Activated naive CD8-positive, alpha-beta T cell treated with anti-CD3 and anti-CD28 coated beads, Interleukin-2, amount 50 U/mL, for 24 hours (primary cell): ENCODE measurements at regions not wholly inside any gene's neighbourhood (a gene's known extent, or its start where the extent isn't known, plus 50 kb on each side); places are given as distances from the start of the nearest gene placed in this dataset.

Experiments used
- ATAC-seq: fragments of 150-1000 bp; cut with Tn5 transposase; one replicate; pipeline ENCODE4 v1.10.0; 2021
- DNase-seq: peaks from one replicate; pipeline ENCODE4 v3.0.0; 2021
- H3K27ac Mint-ChIP-seq: one replicate; pipeline ENCODE4 v1.8.0; 2021; ENCODE audit warnings: mild to moderate bottlenecking, mixed read lengths
- H3K27me3 Mint-ChIP-seq: one replicate; pipeline ENCODE4 v1.8.0; 2021; ENCODE audit warnings: mixed read lengths
- H3K36me3 Mint-ChIP-seq: one replicate; pipeline ENCODE4 v1.8.0; 2021; ENCODE audit warnings: low read depth, mixed read lengths
- H3K4me1 Mint-ChIP-seq: one replicate; pipeline ENCODE4 v1.8.0; 2021; ENCODE audit warnings: mixed read lengths
- H3K4me3 Mint-ChIP-seq: one replicate; pipeline ENCODE4 v1.8.0; 2021; ENCODE audit warnings: mild to moderate bottlenecking, moderate library complexity, mixed read lengths
- H3K9me3 Mint-ChIP-seq: one replicate; pipeline ENCODE4 v1.8.0; 2021; ENCODE audit warnings: mixed read lengths

DNA sequence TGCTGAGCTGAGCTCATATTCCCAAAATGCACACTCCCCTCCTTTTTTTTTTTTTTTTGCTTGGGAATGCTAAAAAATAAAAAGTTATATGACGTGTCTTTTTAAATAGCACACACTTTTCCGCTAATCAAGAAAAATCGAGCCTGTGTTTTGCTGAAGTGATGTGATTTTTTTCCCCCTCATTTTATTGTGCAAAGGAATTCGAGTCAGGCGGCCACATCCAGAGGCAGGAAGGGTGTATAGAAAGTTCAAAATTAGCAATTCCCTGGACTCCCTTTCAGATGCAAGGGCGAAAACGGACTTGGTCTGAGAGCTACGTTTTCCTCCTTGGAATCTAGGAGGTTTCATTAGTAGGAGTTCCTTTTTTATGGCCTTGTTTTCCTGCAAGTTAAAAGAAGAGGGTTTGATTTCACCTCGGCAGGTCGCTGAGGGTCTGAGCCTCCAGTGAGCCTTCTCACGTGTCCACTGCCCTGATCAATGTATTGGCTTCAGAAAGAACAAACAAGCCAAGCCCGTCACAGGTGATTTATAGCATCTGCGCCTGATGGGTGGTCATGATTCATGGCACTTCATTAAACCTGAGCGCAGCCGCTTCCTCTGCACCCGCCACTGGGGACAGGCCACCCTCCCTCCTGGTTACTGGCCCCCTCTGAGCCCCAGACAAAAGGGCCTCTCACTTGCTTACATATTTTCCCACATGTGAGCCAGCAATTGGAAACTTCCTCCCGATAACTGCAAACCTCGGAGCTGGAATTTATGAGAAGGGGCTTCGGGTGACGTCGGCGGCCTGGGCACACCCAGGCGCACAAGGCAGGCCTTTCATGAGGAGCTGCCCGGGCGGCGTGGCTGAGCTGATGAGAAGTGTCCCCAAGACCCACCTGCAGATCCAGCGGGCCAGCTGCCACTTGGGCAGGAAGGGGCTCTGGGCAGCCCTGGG is 64.4 kb upstream of the LINC01488 start:
- no peak overlapping the region for H3K27ac Mint-ChIP-seq
- H3K27me3 Mint-ChIP-seq, result no peaks in the 10 kb centered on the region
- H3K9me3 Mint-ChIP-seq, result peaks cover 4% of the 10 kb centered on the region
- ATAC-seq, result no peak
- no peak overlapping the region for H3K4me3 Mint-ChIP-seq
- no peak for DNase-seq
- no peaks in the 10 kb centered on the region for H3K4me1 Mint-ChIP-seq
- H3K36me3 Mint-ChIP-seq, result no peaks in the 10 kb centered on the region

DNA sequence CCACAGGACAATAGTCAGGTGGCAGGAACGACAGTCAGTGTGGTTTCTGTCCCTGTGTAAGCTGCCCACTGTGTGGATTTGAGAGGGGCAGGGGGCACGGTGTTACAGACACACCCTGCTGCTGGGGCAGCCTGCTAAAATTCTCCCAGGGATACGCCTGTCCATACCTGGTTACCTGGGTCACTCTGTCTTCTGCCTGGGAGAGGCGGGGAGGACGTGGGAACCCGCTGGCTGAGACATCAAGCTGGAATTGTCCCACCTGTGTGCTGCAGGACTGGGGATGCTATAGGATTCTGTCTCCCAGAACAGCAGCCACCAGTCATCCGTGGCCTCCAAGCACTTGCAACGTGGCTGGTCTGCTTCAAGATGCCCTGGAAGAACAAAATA is 63.8 kb upstream of the LINC01488 start:
- ATAC-seq (no peak), DNase-seq (no peak)
- Mint-ChIP-seq H3K9me3 (peaks cover 4% of the 10 kb centered on the region), H3K4me1 (no peaks in the 10 kb centered on the region), H3K36me3 (no peaks in the 10 kb centered on the region), H3K27me3 (no peaks in the 10 kb centered on the region), H3K27ac (no peak overlapping the region), H3K4me3 (no peak overlapping the region)

DNA sequence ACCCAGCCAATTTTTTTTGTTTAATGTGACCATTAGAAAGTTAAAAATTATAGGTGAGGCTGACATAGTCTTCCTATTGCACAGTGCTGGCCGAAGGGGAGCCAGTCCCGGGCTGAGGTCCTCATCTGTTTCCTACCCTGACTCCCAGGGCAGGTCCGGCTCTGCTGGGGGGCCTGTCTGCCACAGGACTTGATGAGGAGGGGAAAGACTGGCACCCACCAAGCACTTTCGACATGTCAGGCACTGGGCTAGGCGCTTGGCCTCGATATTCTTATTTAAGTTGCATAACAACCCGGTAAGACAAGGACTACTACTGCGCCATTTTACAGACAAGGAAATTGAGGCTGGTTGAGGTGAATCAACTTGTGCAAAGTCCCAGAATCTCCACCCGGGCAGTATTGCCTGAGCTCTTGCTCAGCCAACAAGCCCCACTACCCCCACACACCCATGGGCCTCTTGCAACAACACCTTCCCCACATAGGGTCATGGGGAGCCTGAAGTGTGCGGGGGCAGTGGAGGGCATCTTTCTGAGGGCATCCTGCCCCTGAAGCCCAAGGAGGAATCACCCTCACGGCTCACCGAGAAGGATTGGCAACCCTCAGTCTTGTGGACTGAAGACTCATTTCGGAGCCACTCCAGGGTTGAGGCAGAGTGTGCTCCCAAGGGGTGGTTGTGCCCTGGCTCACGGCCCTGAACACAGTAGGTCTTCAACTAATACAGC is 62.7 kb upstream of the LINC01488 start:
- no peak for ATAC-seq
- no peak overlapping the region for H3K4me3 Mint-ChIP-seq
- H3K27ac Mint-ChIP-seq, result no peak overlapping the region
- H3K36me3 Mint-ChIP-seq, result peaks cover under 1% of the 10 kb centered on the region
- H3K4me1 Mint-ChIP-seq, result no peaks in the 10 kb centered on the region
- H3K9me3 Mint-ChIP-seq, result peaks cover 5% of the 10 kb centered on the region
- H3K27me3 Mint-ChIP-seq, result peaks cover under 1% of the 10 kb centered on the region
- no peak for DNase-seq

- peaks cover 4% of the 10 kb centered on the region for H3K27me3 Mint-ChIP-seq
- H3K36me3 Mint-ChIP-seq, result peaks cover 3% of the 10 kb centered on the region
- H3K9me3 Mint-ChIP-seq, result peaks cover 10% of the 10 kb centered on the region
- peaks cover under 1% of the 10 kb centered on the region for H3K4me1 Mint-ChIP-seq
- no peak for DNase-seq
- no peak for ATAC-seq
- no peak overlapping the region for H3K4me3 Mint-ChIP-seq
- H3K27ac Mint-ChIP-seq, result no peak overlapping the region
Measured at GRCh38 chr11:69419662-69420395, 61.6 kb upstream of the LINC01488 start.

DNA sequence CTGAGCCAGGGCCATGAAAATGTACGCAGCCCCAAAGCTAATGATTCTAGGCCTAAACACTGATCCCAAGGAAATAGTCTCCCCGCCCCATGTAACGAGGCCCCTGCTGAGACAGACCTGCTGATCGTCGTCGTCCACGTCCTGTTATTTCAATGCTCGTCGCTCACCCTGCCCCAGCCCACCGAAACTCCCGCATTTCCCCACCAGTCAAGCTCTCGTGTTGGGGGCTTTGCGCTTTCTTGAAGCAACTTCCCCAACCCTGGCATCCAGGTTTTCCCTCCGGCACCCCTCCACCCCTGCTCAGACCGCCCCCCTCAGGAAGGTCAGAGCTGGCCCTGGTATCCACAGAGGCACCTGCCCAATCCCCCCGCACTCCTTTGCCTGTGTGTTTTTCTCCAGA is 58.8 kb upstream of the LINC01488 start:
- Mint-ChIP-seq H3K4me1 (peaks cover 19% of the 10 kb centered on the region), H3K9me3 (peaks cover 16% of the 10 kb centered on the region), H3K27ac (no peak overlapping the region), H3K27me3 (peaks cover 4% of the 10 kb centered on the region), H3K4me3 (no peak overlapping the region), H3K36me3 (peaks cover 3% of the 10 kb centered on the region)
- DNase-seq (no peak), ATAC-seq (no peak)

- no peak overlapping the region for H3K4me3 Mint-ChIP-seq
- peaks cover 16% of the 10 kb centered on the region for H3K9me3 Mint-ChIP-seq
- no peak for ATAC-seq
- no peak for DNase-seq
- H3K27ac Mint-ChIP-seq, result no peak overlapping the region
- peaks cover 7% of the 10 kb centered on the region for H3K27me3 Mint-ChIP-seq
- peaks cover 19% of the 10 kb centered on the region for H3K4me1 Mint-ChIP-seq
- peaks cover 3% of the 10 kb centered on the region for H3K36me3 Mint-ChIP-seq
Measured at GRCh38 chr11:69423181-69423580, 58.3 kb upstream of the LINC01488 start.

GRCh38 chr11:69423611-69424385 is 57.7 kb upstream of the LINC01488 start:
- H3K27me3 Mint-ChIP-seq, result peaks cover 11% of the 10 kb centered on the region
- DNase-seq, result no peak
- H3K4me3 Mint-ChIP-seq, result no peak overlapping the region
- peaks cover 19% of the 10 kb centered on the region for H3K4me1 Mint-ChIP-seq
- no peak overlapping the region for H3K27ac Mint-ChIP-seq
- no peak for ATAC-seq
- peaks cover 16% of the 10 kb centered on the region for H3K9me3 Mint-ChIP-seq
- H3K36me3 Mint-ChIP-seq, result peaks cover 3% of the 10 kb centered on the region

DNA sequence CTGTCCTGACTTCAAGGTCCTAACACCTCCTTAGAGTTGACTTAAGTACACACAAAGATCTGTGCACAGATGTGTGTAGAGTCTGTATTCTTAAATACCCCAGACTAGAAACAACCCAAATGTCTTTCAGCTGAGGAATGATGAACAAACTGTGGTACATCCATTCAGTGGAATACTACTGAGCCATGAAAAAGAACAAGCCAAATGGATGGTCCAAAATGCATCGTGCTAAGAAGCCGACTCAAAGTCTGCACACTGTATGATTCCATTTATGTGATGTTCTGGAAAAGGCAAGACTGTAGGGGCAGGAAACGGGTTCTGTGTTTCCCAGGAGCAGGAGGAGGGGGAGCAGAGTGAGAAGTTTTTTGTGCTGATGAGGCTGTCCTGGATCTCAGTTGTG is 56.7 kb upstream of the LINC01488 start:
- peaks cover 13% of the 10 kb centered on the region for H3K27me3 Mint-ChIP-seq
- ATAC-seq, result no peak
- DNase-seq, result no peak
- peaks cover 16% of the 10 kb centered on the region for H3K9me3 Mint-ChIP-seq
- H3K4me3 Mint-ChIP-seq, result no peak overlapping the region
- peaks cover 3% of the 10 kb centered on the region for H3K36me3 Mint-ChIP-seq
- no peak overlapping the region for H3K27ac Mint-ChIP-seq
- H3K4me1 Mint-ChIP-seq, result peaks cover 19% of the 10 kb centered on the region

GRCh38 chr11:69425444-69425843 is 56.0 kb upstream of the LINC01488 start:
- DNase-seq (no peak), ATAC-seq (no peak)
- no peak overlapping the region for H3K4me3 Mint-ChIP-seq
- peaks cover 19% of the 10 kb centered on the region for H3K4me1 Mint-ChIP-seq
- no peak overlapping the region for H3K27ac Mint-ChIP-seq
- H3K9me3 Mint-ChIP-seq, result peaks cover 16% of the 10 kb centered on the region
- H3K27me3 Mint-ChIP-seq, result peaks cover 13% of the 10 kb centered on the region
- peaks cover 3% of the 10 kb centered on the region for H3K36me3 Mint-ChIP-seq

DNA sequence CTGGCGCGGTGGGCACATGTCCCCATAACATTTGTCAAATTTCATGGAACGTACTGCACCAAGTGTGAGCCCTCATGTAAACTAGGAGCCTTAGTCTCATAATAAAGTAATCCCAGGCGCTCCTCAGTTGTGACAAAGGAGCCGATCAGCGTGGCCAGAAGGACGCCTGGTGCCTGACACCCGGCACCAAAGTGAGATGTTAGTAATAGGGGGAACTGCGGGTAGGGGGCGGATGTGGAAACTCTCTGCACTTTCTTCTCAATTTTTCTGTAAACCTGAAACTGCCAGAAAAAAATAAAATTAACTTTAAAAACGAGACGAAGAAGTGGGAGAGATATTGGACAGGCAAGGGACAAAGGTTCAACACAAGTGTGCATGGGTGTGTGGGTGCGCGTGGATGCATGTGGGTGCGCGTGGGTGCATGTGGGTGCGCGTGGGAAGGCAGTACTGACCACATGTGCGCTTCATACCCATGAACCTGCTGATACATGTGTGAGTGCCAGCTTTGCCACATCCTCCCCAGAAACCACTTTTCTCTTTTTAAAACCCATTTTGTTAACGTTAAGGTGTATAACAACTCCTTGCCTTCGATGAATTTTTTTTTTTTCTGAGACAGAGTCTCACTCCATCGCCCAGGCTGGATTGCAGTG is 55.4 kb upstream of the LINC01488 start:
- no peak overlapping the region for H3K4me3 Mint-ChIP-seq
- H3K27me3 Mint-ChIP-seq, result peaks cover 13% of the 10 kb centered on the region
- H3K27ac Mint-ChIP-seq, result peak overlapping the region; percentile 74
- peaks cover 16% of the 10 kb centered on the region for H3K9me3 Mint-ChIP-seq
- peak; percentile 42 for DNase-seq
- peaks cover 19% of the 10 kb centered on the region for H3K4me1 Mint-ChIP-seq
- peaks cover 3% of the 10 kb centered on the region for H3K36me3 Mint-ChIP-seq
- peak; percentile 64 for ATAC-seq

- Mint-ChIP-seq H3K4me1 (peaks cover 19% of the 10 kb centered on the region), H3K27me3 (peaks cover 22% of the 10 kb centered on the region), H3K9me3 (peaks cover 16% of the 10 kb centered on the region), H3K4me3 (no peak overlapping the region), H3K36me3 (peaks cover 3% of the 10 kb centered on the region), H3K27ac (no peak overlapping the region)
- ATAC-seq, result no peak
- no peak for DNase-seq
Measured at GRCh38 chr11:69427337-69427736, 54.1 kb upstream of the LINC01488 start.

DNA sequence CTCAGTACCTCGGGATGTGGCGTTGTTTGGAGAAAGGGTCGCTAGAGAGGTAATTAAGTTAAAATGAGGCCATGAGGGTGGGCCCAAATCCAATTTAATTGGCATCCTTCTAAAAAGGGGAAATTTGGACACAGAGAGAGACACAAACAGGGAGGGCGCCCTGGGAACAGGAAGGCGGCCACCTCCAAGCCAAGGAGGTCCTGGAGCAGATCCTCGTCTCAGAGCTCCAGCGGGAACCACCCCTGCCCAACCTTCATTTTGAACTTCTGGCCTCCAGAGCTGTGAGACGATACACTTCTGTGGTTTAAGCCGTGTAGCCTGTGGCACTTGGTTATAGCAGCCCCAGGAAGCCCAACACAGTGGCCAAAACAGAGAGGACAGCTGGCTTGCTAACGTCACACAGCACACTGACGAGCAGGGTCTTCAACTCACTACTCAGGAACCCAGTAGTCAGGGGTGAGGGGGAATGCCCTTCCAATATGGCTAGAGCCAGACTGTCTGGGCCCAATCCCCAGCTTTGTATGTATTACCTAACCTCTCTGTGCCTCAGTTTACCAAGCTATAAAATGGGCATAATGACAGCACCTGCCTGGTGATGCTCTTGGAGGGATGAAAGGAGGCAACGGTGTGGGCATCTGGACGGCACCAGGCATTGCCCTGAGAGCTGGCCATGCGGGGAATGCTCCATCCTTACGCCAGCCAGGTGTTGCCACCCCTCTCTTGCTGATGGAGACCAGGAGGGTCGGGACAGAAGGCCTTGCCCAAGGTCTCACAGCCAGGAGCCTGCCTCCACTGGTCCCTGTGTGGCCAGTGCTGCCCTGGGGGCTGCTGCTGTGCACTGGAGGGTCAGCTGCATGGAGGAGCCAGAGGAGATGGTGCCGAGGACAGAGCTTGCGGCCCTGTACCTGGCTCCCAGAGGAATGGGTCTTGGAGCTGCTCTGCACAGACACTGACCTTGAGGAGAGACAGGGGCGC is 53.3 kb upstream of the LINC01488 start:
- ATAC-seq (no peak), DNase-seq (no peak)
- H3K9me3 Mint-ChIP-seq, result peaks cover 16% of the 10 kb centered on the region
- no peak overlapping the region for H3K27ac Mint-ChIP-seq
- H3K36me3 Mint-ChIP-seq, result peaks cover 3% of the 10 kb centered on the region
- H3K4me1 Mint-ChIP-seq, result peaks cover 19% of the 10 kb centered on the region
- H3K4me3 Mint-ChIP-seq, result no peak overlapping the region
- peaks cover 22% of the 10 kb centered on the region for H3K27me3 Mint-ChIP-seq
